Chondrocyte (in vitro differentiated cells): ENCODE measurements at regions not wholly inside any gene's neighbourhood (a gene's known extent, or its start where the extent isn't known, plus 50 kb on each side); places are given as distances from the start of the nearest gene placed in this dataset.
"Not testable (repeated sequence)": the region's sequence is repeated elsewhere in the genome, so short reads cannot be mapped to it uniquely, and the experiment has no call there.

ENCODE experiments used
- DNase-seq: peaks from one replicate; pipeline ENCODE4 v3.0.0; 2021; ENCODE audit warnings: mixed read lengths, low spot score
- H3K27ac Mint-ChIP-seq: one replicate; pipeline ENCODE4 v1.8.0; 2021; ENCODE audit warnings: mild to moderate bottlenecking, moderate library complexity, mixed read lengths; ENCODE audit not compliant: unreplicated experiment
- H3K27me3 Mint-ChIP-seq: 2 replicates; pipeline ENCODE4 v1.8.0; 2021; ENCODE audit warnings: low read depth, mixed read lengths
- H3K36me3 Mint-ChIP-seq: 2 replicates; pipeline ENCODE4 v1.8.0; 2021; ENCODE audit warnings: low read depth, mixed read lengths
- H3K4me1 Mint-ChIP-seq: 2 replicates; pipeline ENCODE4 v1.8.0; 2021; ENCODE audit warnings: low read depth, mild to moderate bottlenecking, mixed read lengths
- H3K4me3 Mint-ChIP-seq: one replicate; pipeline ENCODE4 v1.8.0; 2021; ENCODE audit warnings: mild to moderate bottlenecking, moderate library complexity, mixed read lengths; ENCODE audit not compliant: unreplicated experiment
- H3K9me3 Mint-ChIP-seq: 2 replicates; pipeline ENCODE4 v1.8.0; 2021; ENCODE audit warnings: low read depth, mixed read lengths
- CTCF ChIP-seq: fragments of 200-600 bp; sonication (generic); IDR thresholded peaks from 2 replicates; pipeline ENCODE4 v1.5.0; 2021; ENCODE audit warnings: antibody characterized with exemption, mild to moderate bottlenecking, moderate library complexity

GRCh38 chr3:144491333-144491732 is 519.7 kb downstream of the DIPK2A start:
- no peak for TF ChIP-seq CTCF

GRCh38 chr3:144494651-144495050 is 523.0 kb downstream of the DIPK2A start:
- H3K27ac Mint-ChIP-seq, H3K4me1 Mint-ChIP-seq, H3K36me3 Mint-ChIP-seq: not testable (repeated sequence)

More at GRCh38 chr3:144491333-144491732, 519.7 kb downstream of the DIPK2A start:
- Mint-ChIP-seq H3K27me3 (no peaks in the 10 kb centered on the region), H3K9me3 (peaks cover 3% of the 10 kb centered on the region), H3K36me3 (no peaks in the 10 kb centered on the region), H3K27ac (no peak overlapping the region), H3K4me1 (peaks cover 3% of the 10 kb centered on the region), H3K4me3 (no peak overlapping the region)
- no peak for DNase-seq

GRCh38 chr3:144496141-144496835 is 524.7 kb downstream of the DIPK2A start:
- Mint-ChIP-seq H3K27me3 (no peaks in the 10 kb centered on the region), H3K9me3 (no peaks in the 10 kb centered on the region), H3K36me3 (no peaks in the 10 kb centered on the region), H3K4me1 (peaks cover under 1% of the 10 kb centered on the region), H3K27ac (no peak overlapping the region), H3K4me3 (no peak overlapping the region)
- no peak for TF ChIP-seq CTCF
- no peak for DNase-seq

More at GRCh38 chr3:144494651-144495050, 523.0 kb downstream of the DIPK2A start:
- not testable (repeated sequence) for DNase-seq, H3K4me3 Mint-ChIP-seq, H3K27me3 Mint-ChIP-seq, H3K9me3 Mint-ChIP-seq

GRCh38 chr3:144497452-144497851 is 525.8 kb downstream of the DIPK2A start:
- H3K9me3 Mint-ChIP-seq, result no peaks in the 10 kb centered on the region
- no peaks in the 10 kb centered on the region for H3K27me3 Mint-ChIP-seq
- TF ChIP-seq CTCF, result no peak
- DNase-seq, result no peak
- no peak overlapping the region for H3K4me3 Mint-ChIP-seq
- no peak overlapping the region for H3K27ac Mint-ChIP-seq
- H3K4me1 Mint-ChIP-seq, result no peaks in the 10 kb centered on the region
- no peaks in the 10 kb centered on the region for H3K36me3 Mint-ChIP-seq

GRCh38 chr3:144499001-144499930 is 527.6 kb downstream of the DIPK2A start:
- H3K9me3 Mint-ChIP-seq, result no peaks in the 10 kb centered on the region
- TF ChIP-seq CTCF, result no peak
- DNase-seq, result no peak
- no peak overlapping the region for H3K4me3 Mint-ChIP-seq
- H3K36me3 Mint-ChIP-seq, result no peaks in the 10 kb centered on the region
- no peak overlapping the region for H3K27ac Mint-ChIP-seq
- H3K4me1 Mint-ChIP-seq, result no peaks in the 10 kb centered on the region
- H3K27me3 Mint-ChIP-seq, result no peaks in the 10 kb centered on the region
